ENCODE measurements at regions not wholly inside any gene's neighbourhood (a gene's known extent, or its start where the extent isn't known, plus 50 kb on each side); places are given as distances from the start of the nearest gene placed in this dataset.

DNA sequence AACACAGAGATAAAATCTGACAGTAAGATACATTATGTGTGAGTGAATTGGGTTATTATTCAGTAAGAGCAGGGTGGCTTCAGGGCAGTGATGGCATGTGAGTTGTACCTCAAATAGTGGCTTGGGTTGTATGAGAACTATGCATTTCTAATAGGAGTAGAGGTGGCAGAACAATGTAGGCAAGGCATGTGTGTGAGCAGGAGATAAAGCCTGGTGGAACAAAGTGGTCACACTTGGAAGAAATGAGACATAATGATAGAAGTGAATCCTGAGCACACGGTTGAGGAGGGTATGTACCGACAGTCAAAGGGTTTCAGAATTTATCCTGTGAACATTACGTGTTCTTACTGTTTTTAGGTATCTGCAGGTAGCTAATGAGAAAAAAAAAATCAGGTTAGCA, 159.3 kb downstream of the CASP12 start:
- TF ChIP-seq, protein P1, sequence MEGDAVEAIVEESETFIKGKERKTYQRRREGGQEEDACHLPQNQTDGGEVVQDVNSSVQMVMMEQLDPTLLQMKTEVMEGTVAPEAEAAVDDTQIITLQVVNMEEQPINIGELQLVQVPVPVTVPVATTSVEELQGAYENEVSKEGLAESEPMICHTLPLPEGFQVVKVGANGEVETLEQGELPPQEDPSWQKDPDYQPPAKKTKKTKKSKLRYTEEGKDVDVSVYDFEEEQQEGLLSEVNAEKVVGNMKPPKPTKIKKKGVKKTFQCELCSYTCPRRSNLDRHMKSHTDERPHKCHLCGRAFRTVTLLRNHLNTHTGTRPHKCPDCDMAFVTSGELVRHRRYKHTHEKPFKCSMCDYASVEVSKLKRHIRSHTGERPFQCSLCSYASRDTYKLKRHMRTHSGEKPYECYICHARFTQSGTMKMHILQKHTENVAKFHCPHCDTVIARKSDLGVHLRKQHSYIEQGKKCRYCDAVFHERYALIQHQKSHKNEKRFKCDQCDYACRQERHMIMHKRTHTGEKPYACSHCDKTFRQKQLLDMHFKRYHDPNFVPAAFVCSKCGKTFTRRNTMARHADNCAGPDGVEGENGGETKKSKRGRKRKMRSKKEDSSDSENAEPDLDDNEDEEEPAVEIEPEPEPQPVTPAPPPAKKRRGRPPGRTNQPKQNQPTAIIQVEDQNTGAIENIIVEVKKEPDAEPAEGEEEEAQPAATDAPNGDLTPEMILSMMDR (IDR thresholded peaks at IDR 0.05; ENCODE audit: control extremely low read depth in 1 of 3, insufficient read depth in 1 of 3, low read depth in 1 of 3, low read length in 3 of 3) = no peak
- TF ChIP-seq GABPA (IDR thresholded peaks at IDR 0.05; ENCODE audit: borderline replicate concordance, insufficient read depth, low read length) = no peak
- TF ChIP-seq TAF1 (IDR thresholded peaks at IDR 0.05; ENCODE audit: low read depth, low read length) = no peak
- no peak for TF ChIP-seq RBBP5 (IDR thresholded peaks at IDR 0.05; ENCODE audit: borderline replicate concordance, low read depth, low read length)

Measured in H1 (cell line).